HG02642 (cell line): ENCODE measurements at regions not wholly inside any gene's neighbourhood (a gene's known extent, or its start where the extent isn't known, plus 50 kb on each side); places are given as distances from the start of the nearest gene placed in this dataset.
"Not testable (repeated sequence)": the region's sequence is repeated elsewhere in the genome, so short reads cannot be mapped to it uniquely, and the experiment has no call there.

ENCODE experiments used
- ATAC-seq: cut with Tn5 transposase; IDR thresholded peaks from one replicate; pipeline ENCODE4 v1.9.1; 2021; ENCODE audit warnings: mild to moderate bottlenecking; ENCODE audit not compliant: unreplicated experiment, poor library complexity

DNA sequence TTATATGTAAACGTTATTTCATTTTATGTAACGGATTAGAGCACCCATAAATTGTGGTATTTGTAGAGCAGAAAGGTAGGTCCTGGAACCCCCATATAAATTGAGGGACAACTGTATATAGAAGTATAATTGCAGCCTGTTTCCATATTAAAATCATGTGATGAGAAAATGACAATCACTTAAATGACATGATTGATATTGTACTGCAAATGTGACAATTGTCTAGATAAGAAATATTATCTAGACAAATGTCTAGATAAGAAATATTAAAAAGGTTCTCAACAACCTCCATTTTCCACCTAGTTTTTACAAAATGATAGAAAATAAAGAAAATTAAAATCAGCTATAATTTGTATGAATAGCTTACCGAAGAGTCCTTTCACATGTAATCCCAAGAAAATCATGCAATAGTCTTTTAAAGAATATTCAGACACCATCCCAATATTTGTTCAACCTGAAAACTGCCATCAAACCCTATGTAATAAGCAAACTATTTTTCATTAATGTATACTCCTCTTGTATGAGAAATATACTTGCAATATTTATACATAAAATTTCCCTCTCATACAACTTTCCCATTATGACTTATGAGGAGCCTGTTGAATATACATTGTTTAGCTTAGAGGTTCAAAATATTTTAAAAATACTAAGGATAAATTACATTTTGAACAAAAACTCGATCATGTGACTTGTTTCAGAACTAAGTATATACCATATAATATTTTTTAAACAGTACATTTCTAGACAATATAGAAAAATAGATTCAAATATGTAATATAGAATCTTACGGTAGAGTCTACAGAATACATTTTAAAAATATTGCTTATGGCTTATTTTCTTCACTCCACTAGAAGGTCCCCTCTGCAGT lies 153.2 kb downstream of the CRPPA start:
- no peak for ATAC-seq

DNA sequence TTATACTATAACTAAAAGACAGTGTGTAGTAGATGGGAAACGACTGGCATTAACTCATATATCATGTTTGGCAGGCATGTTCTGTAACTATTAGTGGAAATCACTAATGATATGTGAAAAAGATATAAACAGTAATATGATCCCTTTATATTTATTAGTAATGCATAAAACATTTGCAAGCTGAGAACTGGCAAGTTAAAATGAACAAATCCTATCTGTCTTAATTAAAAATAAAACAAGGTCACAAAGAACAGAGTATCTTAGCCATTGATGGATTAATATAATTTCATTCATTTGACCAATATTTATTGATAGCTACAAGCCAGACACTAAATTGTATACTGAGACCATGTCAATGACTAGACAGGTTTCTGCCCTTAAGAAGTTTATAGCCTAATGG lies 154.5 kb downstream of the CRPPA start:
- no peak for ATAC-seq

DNA sequence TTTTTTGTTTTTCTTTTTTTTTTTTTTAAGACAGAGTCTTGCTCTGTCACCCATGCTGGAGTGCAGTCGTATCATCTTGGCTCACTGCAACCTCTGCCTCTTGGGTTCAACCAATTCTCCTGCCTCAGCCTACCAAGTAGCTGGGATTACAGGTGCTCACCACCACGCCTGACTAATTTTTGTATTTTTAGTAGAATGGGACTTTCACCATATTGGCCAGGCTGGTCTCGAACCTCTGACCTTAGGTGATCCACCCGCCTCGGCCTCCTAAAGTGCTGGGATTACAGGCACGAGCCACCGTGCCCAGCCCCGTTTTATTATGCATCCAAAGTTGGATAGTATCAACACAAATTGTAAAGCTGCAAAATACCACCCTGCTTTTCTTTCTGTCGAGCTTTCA lies 154.9 kb downstream of the CRPPA start:
- not testable (repeated sequence) for ATAC-seq

DNA sequence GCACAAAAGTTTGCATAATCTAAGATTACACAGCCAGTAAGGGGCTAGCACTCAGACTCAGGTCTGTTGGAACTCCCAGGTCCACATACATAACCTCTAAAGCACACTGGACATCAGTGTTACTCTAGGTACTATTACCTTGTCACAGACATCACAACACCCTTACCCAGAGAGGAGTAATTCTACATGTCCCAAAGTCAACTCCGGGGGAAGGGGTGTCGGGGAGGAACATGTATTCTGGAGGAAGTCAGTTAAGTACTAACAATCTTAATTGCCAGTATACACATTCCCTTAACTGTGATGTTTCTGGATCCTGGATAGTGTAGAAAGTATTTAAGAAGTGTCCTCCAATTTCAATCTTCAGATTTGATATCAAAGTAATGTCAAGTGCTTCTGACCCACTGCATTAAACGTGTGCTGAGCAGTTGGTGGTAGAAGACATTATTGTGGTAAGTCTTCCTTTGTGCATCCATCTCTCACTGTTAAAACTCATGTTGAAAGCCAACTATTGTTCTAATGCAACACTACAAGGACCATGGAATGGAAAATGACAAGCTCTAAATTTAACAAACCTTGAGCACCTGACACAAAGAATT lies 155.4 kb downstream of the CRPPA start:
- no peak for ATAC-seq

DNA sequence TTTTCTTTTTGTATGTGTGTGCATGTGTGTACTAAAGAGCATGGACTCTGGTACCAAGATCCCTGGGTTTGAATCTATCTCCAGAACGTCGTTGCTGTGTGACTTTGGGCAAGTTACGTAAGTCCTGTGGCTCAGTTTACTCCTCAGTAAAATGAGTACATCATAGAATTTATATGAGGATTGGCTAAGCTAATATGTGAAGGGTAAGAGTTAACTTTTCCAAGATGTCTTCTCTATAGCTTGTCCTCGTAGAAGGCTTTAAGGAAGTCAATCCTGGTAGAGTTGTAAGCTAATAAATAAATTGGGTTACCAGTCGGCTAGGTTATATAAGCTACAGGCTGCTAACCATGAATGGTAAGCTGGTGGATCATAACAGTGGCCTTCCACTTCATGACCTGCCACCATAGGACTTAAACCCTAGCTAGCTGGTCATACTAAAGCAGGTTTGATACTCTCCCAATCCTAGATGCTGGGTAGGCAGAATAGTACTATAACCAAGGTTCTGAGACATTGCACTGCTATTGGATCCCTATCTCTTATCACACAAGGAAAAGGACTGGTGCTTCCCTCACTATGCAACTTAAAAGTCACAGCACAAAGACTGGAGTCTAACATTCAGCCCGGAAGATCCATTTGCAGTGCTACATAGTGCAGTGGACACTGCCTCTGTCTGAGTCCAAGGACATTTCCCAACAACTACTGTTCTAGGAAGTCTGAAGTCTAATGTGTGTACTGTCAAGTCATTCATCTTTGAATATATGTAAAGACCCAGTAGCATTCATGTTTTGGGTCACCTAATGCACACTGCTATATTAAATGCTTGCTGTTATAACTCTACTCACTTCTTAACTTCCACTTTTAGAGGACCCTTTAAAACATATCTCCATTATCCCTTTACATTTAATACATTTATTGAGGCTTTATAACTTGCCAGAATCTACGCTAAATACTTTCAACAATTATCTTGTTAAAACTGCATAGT lies 156.2 kb downstream of the CRPPA start:
- ATAC-seq: no peak

DNA sequence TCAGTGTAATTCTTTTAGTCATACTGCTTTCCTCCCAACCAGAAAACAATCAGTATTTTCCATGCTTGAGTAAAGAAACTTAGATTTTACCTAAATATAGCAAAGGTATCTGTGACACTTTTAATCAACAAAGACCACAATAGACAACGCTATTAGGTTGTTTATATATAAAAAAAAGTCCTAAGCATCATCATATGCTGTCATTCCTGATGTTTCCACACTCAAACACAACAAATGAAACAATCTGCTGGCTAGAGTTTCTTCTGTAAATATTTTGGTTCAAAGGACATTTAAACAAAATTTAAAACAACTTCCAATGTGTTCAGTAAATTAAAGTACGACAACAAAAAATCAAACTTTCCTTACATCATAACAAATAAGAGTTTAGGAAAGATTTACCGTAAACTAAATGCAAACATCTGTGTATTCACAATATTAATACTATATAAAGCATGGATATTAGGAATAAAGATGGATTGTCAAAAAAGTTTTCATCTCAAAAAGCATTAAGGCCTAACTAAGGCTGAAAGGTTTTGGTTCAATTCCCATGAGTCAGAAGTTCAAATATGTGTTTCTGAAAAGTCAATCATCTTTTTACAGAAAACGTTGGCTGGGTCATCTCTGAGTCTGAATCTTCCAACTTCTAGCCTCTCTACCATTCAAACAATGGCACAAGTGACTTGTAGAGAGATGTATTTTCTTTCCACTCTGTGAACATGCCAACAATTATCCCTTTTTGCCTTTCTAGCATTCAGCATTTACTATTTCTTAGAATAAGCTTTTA lies 157.1 kb downstream of the CRPPA start:
- ATAC-seq: no peak

DNA sequence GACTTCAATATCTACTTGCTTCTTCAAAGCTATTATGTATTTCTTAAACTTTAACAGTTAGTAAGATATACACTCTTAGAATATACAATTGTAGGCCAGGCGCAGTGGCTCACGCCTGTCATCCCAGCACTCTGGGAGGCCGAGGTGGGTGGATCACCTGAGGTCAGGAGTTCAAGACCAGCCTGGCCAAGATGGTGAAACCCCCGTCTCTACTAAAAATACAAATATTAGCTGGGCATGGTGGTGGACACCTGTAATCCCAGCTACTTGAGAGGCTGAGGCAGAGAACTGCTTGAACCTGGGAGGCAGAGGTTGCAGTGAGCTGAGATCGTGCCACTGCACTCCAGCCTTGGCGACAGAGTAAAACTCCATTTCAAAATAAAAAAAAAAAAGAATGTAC lies 158.0 kb downstream of the CRPPA start:
- ATAC-seq: not testable (repeated sequence)

DNA sequence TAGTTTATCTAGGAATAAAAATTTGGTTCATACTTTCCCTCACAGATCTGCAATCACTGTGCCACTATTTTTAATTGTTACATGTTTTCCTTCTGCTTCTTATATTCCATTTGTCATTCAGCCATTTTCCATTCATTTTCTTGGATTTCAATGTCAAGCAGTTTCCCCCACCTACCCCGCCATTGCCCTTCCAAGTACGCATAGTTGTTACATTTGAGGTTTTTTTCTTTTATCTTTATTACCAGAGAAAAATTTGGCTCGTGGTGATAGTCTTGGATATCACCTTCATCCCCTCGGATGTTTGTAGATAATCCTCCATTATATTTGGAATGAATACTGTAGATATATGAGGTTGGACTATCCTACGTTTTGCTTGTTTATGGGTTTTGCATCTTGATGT lies 159.7 kb downstream of the CRPPA start:
- ATAC-seq: no peak

DNA sequence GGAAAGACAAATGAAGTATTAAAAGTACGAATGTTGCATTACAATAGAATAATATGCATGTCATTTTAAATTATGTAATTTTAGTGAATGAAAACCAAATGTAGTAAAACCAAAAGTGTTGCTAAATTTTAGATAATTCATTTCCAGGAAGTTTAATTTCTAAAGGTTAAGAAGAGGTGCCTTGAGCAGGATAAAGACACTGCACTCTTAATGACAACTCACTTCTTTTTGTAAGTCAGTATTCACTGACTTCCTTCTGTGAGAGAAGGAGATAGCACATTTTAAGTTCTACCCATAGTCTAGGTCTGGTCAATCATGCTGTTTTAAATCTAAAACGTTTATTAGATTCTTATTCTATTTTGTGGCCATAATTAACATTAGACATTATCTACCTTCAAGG lies 160.2 kb downstream of the CRPPA start:
- no peak for ATAC-seq

DNA sequence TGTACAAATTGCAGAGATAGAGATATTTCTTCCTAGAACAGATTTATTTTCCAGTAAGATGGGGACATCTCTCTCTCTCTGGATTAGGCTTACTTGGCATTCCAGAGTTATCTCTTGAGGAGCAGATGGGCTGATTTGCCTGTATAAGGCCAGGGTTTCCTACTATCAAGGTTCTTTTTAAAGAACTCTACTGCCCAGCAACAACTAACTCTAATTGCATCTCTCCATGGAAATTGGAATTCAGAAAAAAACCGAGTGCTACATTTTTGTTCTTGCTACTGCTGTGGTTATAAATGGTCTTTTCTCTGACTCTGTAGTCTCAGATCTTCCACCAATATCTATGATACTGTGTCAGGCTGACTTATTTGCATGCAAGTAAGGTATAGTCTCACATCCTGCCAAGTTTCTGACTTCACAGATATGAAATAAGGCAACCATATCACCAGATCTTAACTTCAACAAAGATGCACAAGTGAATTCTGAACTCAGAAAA lies 161.1 kb downstream of the CRPPA start:
- peak; percentile 69 for ATAC-seq

DNA sequence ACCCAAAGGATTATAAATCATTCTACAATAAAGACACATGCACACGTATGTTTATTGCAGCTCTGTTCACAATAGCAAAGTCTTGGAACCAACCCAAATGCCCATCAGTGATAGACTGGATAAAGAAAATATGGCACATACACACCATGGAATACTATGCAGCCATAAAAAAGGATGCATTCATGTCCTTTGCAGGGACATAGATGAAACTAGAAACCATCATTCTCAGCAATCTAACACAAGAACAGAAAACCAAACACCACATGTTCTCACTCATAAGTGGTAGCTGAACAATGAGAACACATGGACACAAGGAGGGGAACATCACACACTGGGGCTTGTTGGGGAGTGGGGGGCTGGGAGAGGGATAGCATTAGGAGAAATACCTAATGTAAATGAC lies 164.9 kb downstream of the CRPPA start:
- not testable (repeated sequence) for ATAC-seq

DNA sequence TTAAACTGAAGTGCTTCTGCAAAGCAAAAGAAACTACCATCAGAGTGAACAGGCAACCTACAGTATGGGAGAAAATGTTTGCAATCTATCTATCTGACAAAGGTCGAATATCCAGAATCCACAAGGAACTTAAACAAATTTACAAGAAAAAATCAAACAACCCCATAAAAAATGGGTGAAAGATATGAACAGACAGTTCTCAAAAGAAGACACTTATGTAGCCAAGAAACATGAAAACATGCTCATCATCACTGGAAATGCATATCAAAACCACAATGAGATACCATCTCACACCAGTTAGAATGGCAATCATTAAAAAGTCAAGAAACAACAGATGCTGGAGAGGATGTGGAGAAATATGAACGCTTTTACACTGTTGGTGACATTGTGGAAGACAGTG lies 165.4 kb downstream of the CRPPA start:
- ATAC-seq: not testable (repeated sequence)

DNA sequence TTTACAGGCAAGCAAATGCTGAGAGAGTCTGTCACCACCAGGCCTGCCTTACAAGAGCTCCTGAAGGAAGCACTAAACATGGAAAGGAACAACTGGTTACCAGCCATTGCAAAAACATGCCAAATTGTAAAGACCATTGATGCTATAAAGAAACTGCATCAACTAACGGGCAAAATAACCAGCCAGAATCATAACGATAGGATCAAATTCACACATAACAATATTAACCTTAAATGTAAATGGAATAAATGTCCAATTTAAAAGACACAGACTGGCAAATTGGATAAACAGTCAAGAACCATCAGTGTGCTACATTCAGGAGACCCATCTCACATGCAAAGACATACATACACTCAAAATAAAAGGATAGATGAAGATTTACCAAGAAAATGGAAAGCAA lies 170.7 kb downstream of the CRPPA start:
- ATAC-seq: not testable (repeated sequence)

DNA sequence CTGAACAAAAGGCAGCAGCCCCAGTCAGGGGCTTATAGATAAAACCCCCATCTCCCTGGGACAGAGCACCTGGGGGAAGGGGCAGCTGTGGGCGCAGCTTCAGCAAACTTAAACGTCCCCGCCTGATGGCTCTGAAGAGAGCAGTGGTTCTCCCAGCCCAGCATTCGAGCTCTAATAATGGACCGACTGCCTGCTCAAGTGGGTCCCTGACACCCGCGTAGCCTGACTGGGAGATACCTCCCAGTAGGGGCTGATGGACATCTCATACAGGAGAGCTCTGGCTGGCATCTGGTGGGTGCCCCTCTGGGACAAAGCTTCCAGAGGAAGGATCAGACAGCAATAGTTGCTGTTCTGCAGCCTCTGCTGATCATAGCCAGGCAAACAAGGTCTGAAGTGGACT lies 172.1 kb downstream of the CRPPA start:
- not testable (repeated sequence) for ATAC-seq

DNA sequence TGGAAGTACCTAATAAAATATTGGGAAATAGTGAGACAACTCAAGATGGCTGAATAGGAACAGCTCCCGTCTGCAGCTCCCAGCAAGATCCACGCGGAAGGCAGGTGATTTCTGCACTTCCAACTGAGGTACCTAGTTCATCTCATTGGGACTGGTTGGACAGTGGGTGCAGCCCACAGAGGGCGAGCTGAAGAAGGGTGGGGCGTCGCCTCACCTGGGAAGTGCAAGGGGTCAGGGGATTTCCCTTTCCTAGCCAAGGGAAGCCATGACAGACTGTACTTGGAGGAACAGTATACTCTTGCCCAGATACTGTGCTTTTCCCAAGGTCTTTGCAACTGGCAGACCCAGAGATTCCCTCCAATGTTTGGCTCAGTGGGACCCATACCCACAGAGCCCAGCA lies 172.8 kb downstream of the CRPPA start:
- ATAC-seq: not testable (repeated sequence)

DNA sequence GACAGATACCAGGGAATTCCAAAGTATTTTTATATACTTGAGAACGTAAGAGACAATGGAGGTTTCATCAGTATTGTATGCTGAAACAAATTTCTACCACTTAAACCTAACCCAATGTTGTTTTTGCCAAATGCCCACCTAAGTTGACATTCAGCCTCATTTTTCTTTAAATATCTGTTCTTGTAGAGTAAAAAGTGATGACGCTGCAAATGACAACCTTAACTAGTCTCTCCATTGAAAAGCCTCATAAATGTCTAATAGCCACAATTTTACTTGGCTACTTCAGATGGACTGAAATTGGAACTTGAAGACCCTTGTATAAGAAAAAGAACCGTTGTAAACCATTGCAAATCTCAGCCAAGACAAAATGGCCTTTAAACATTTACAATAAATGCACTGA lies 176.9 kb downstream of the CRPPA start:
- ATAC-seq: no peak

DNA sequence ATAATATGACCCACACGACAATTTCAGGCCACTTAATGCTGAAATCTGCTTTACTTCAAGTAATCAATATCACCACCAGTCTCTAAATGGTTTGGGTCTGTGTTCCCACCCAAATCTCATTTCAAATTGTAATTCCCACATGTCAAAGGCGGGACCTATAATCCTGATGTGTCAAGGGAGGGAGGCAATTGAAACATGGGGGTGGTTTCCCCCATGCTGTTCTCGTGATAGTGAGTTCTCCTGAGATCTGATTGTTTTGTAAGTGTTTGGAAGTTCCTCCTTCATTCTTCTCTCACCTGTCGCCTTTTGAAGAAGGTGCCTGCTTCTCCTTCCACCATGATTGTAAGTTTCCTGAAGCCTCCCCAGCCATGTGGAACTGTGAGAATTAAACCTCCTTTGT lies 178.4 kb downstream of the CRPPA start:
- ATAC-seq: no peak

DNA sequence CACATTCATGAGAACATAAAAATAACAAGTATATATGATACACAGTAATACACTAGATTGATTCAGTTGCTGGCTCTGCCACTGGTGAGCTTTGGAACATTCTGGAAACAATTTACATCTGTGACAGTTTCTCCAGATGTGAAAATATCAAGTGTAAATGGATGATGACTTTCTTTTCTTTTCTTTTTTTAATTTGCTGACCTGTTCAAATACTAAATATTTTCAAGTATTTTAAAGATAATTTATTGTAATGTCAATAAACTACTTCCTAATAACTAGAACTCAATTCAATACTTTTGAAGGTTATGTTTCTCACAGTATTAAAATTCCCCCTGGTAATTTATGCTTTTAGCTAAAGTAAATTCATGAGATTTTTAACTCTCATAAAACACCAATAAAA lies 180.3 kb downstream of the CRPPA start:
- no peak for ATAC-seq

DNA sequence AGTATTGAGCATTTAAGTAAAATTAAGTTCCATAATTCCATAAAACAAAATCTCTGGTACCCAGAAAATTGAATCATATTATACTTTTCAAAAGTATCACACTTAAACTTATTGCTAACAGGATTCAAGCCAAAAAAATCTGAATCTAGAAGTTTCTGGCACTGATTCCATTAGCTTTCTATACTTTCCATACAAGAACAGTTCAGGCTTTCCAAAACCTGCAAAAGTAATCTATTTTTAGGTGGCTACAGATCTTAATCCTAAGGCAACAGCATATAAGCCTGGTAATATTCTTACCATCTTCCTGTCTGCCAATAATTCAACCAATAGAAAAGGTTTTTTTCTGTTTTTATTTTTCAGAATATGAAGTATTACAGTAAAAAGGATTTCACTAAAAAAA lies 185.0 kb downstream of the CRPPA start:
- ATAC-seq: no peak
